ENCODE measurements at regions not wholly inside any gene's neighbourhood (a gene's known extent, or its start where the extent isn't known, plus 50 kb on each side); places are given as distances from the start of the nearest gene placed in this dataset.

GRCh38 chr16:55393991-55394390 is 70.0 kb downstream of the IRX6 start:
- no peaks in the 10 kb centered on the region for H3K9me3 Mint-ChIP-seq
- no peak overlapping the region for H3K4me3 Mint-ChIP-seq
- DNase-seq (ENCODE audit: low spot score), result no peak

GRCh38 chr16:55398762-55399161 is 74.8 kb downstream of the IRX6 start:
- Mint-ChIP-seq H3K4me3 (no peak overlapping the region), H3K27me3 (ENCODE audit: insufficient read depth, low read depth) (peaks cover 2% of the 10 kb centered on the region), H3K9me3 (peaks cover 3% of the 10 kb centered on the region), H3K4me1 (peaks cover 30% of the 10 kb centered on the region), H3K36me3 (no peaks in the 10 kb centered on the region), H3K27ac (peak overlapping the region; percentile 59)
- DNase-seq (ENCODE audit: low spot score), result peak; percentile 49
- Histone ChIP-seq H3F3A (ENCODE audit: low read depth) (no peaks in the 10 kb centered on the region), H4K20me1 (ENCODE audit: low read depth) (no peaks in the 10 kb centered on the region), H2AFZ (replicated peaks) (peak overlapping the region; percentile 32), H3K9me3 (ENCODE audit: low read depth) (no peaks in the 10 kb centered on the region), H3K27ac (no peak overlapping the region), H3K4me1 (peaks cover 6% of the 10 kb centered on the region), H3K4me2 (no peak overlapping the region), H3K4me3 (no peak overlapping the region), H3K27me3 (no peaks in the 10 kb centered on the region), H3K79me2 (ENCODE audit: low read depth) (no peaks in the 10 kb centered on the region), H3K9ac (no peak overlapping the region), H3K36me3 (no peaks in the 10 kb centered on the region)
- no peak for TF ChIP-seq EZH2phosphoT487 (IDR thresholded peaks at IDR 0.05)
- TF ChIP-seq, protein P1, sequence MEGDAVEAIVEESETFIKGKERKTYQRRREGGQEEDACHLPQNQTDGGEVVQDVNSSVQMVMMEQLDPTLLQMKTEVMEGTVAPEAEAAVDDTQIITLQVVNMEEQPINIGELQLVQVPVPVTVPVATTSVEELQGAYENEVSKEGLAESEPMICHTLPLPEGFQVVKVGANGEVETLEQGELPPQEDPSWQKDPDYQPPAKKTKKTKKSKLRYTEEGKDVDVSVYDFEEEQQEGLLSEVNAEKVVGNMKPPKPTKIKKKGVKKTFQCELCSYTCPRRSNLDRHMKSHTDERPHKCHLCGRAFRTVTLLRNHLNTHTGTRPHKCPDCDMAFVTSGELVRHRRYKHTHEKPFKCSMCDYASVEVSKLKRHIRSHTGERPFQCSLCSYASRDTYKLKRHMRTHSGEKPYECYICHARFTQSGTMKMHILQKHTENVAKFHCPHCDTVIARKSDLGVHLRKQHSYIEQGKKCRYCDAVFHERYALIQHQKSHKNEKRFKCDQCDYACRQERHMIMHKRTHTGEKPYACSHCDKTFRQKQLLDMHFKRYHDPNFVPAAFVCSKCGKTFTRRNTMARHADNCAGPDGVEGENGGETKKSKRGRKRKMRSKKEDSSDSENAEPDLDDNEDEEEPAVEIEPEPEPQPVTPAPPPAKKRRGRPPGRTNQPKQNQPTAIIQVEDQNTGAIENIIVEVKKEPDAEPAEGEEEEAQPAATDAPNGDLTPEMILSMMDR (IDR thresholded peaks at IDR 0.05), result peak; percentile 30

More at GRCh38 chr16:55393991-55394390, 70.0 kb downstream of the IRX6 start:
- Histone ChIP-seq H3F3A (ENCODE audit: low read depth) (no peaks in the 10 kb centered on the region), H3K79me2 (ENCODE audit: low read depth) (no peaks in the 10 kb centered on the region), H3K27ac (no peak overlapping the region), H3K4me2 (no peak overlapping the region), H3K27me3 (no peaks in the 10 kb centered on the region), H2AFZ (replicated peaks) (no peak overlapping the region), H4K20me1 (ENCODE audit: low read depth) (no peaks in the 10 kb centered on the region), H3K4me1 (peaks cover 7% of the 10 kb centered on the region), H3K9me3 (ENCODE audit: low read depth) (no peaks in the 10 kb centered on the region), H3K36me3 (no peaks in the 10 kb centered on the region), H3K9ac (no peak overlapping the region), H3K4me3 (no peak overlapping the region)
- Mint-ChIP-seq H3K27me3 (ENCODE audit: insufficient read depth, low read depth) (peaks cover 6% of the 10 kb centered on the region), H3K4me1 (peaks cover 45% of the 10 kb centered on the region), H3K36me3 (no peaks in the 10 kb centered on the region), H3K27ac (no peak overlapping the region)
- TF ChIP-seq, protein P1 (IDR thresholded peaks at IDR 0.05), result no peak
- TF ChIP-seq EZH2phosphoT487 (IDR thresholded peaks at IDR 0.05), result no peak
- TF ChIP-seq EZH2 (IDR thresholded peaks at IDR 0.05), result no peak

- H3F3A ChIP-seq (ENCODE audit: low read depth), result no peaks in the 10 kb centered on the region
- Mint-ChIP-seq H3K36me3 (no peaks in the 10 kb centered on the region), H3K4me1 (peaks cover 30% of the 10 kb centered on the region), H3K9me3 (peaks cover 3% of the 10 kb centered on the region), H3K27ac (peak overlapping the region; percentile 43), H3K4me3 (no peak overlapping the region), H3K27me3 (ENCODE audit: insufficient read depth, low read depth) (peaks cover 2% of the 10 kb centered on the region)
- H3K9me3 ChIP-seq (ENCODE audit: low read depth), result no peaks in the 10 kb centered on the region
- no peak overlapping the region for H2AFZ ChIP-seq (replicated peaks)
- H3K27me3 ChIP-seq, result no peaks in the 10 kb centered on the region
- H3K79me2 ChIP-seq (ENCODE audit: low read depth), result no peaks in the 10 kb centered on the region
- DNase-seq (ENCODE audit: low spot score), result no peak
- H3K27ac ChIP-seq, result no peak overlapping the region
- no peak for TF ChIP-seq EZH2 (IDR thresholded peaks at IDR 0.05)
- H3K4me1 ChIP-seq, result peaks cover 6% of the 10 kb centered on the region
- no peak overlapping the region for H3K4me3 ChIP-seq
- no peak overlapping the region for H3K4me2 ChIP-seq
- no peak overlapping the region for H3K9ac ChIP-seq
- H4K20me1 ChIP-seq (ENCODE audit: low read depth), result no peaks in the 10 kb centered on the region
- no peaks in the 10 kb centered on the region for H3K36me3 ChIP-seq
These were observed 75.9 kb downstream of the IRX6 start for GRCh38 chr16:55399911-55400310.

GRCh38 chr16:55401046-55401445 is 77.0 kb downstream of the IRX6 start:
- H3K36me3 Mint-ChIP-seq, result no peaks in the 10 kb centered on the region
- H2AFZ ChIP-seq (replicated peaks), result no peak overlapping the region

More at GRCh38 chr16:55401046-55401445, 77.0 kb downstream of the IRX6 start:
- TF ChIP-seq EZH2phosphoT487 (IDR thresholded peaks at IDR 0.05) (no peak), EZH2 (IDR thresholded peaks at IDR 0.05) (no peak)
- Mint-ChIP-seq H3K27me3 (ENCODE audit: insufficient read depth, low read depth) (peaks cover under 1% of the 10 kb centered on the region), H3K4me3 (no peak overlapping the region), H3K9me3 (peaks cover 3% of the 10 kb centered on the region), H3K4me1 (peaks cover 30% of the 10 kb centered on the region), H3K27ac (no peak overlapping the region)
- Histone ChIP-seq H3K27me3 (no peaks in the 10 kb centered on the region), H3K27ac (no peak overlapping the region), H4K20me1 (ENCODE audit: low read depth) (no peaks in the 10 kb centered on the region), H3F3A (ENCODE audit: low read depth) (no peaks in the 10 kb centered on the region), H3K4me2 (no peak overlapping the region), H3K4me3 (no peak overlapping the region), H3K9me3 (ENCODE audit: low read depth) (no peaks in the 10 kb centered on the region), H3K4me1 (peaks cover 6% of the 10 kb centered on the region), H3K36me3 (no peaks in the 10 kb centered on the region), H3K79me2 (ENCODE audit: low read depth) (no peaks in the 10 kb centered on the region), H3K9ac (no peak overlapping the region)
- no peak for DNase-seq (ENCODE audit: low spot score)

Data from neural progenitor cell (in vitro differentiated cells).